ENCODE measurements at regions not wholly inside any gene's neighbourhood (a gene's known extent, or its start where the extent isn't known, plus 50 kb on each side); places are given as distances from the start of the nearest gene placed in this dataset.

GRCh38 chr1:4495809-4496208, 158.6 kb upstream of the AJAP1 start:
- no peak for DNase-seq (ENCODE audit: low read depth, low spot score)

GRCh38 chr1:4500441-4500840, 154.0 kb upstream of the AJAP1 start:
- no peak overlapping the region for H3K4me3 ChIP-seq (ENCODE audit: low read length)
- DNase-seq (ENCODE audit: low read depth, low spot score) = no peak

More at GRCh38 chr1:4495809-4496208, 158.6 kb upstream of the AJAP1 start:
- H3K4me3 ChIP-seq (ENCODE audit: low read length) = no peak overlapping the region

GRCh38 chr1:4506591-4506990, 147.8 kb upstream of the AJAP1 start:
- no peak for DNase-seq (ENCODE audit: low read depth, low spot score)
- H3K4me3 ChIP-seq (ENCODE audit: low read length) = no peak overlapping the region

GRCh38 chr1:4509206-4509605, 145.2 kb upstream of the AJAP1 start:
- no peak for DNase-seq (ENCODE audit: low read depth, low spot score)
- no peak overlapping the region for H3K4me3 ChIP-seq (ENCODE audit: low read length)

DNA sequence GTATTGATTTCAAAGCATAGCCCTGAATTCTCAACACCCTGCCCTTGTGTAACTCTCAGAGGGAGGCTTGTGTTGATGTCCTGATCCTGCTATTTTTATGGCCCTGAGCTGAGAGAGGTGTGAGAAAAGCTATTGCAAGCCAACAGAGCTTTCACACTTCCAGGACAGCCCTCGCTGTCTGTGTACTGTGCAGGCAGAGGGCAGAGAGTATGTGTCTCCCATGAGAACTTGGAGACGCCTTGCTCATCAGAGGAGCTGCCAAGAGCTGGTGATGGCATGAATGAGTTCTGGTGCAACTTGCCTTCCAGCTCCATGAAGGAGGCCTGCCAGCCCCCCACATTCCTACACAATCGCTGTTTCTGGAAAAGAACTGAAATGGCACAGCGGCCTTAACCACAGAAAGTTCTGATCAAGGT, 144.1 kb upstream of the AJAP1 start:
- H3K4me3 ChIP-seq (ENCODE audit: low read length) = no peak overlapping the region
- no peak for DNase-seq (ENCODE audit: low read depth, low spot score)

- DNase-seq (ENCODE audit: low read depth, low spot score) = no peak
These were observed 143.0 kb upstream of the AJAP1 start for GRCh38 chr1:4511374-4511773.

GRCh38 chr1:4512636-4513035, 141.8 kb upstream of the AJAP1 start:
- no peak for DNase-seq (ENCODE audit: low read depth, low spot score)
- no peak overlapping the region for H3K4me3 ChIP-seq (ENCODE audit: low read length)

More at GRCh38 chr1:4511374-4511773, 143.0 kb upstream of the AJAP1 start:
- no peak overlapping the region for H3K4me3 ChIP-seq (ENCODE audit: low read length)

GRCh38 chr1:4513685-4514084, 140.7 kb upstream of the AJAP1 start:
- no peak for DNase-seq (ENCODE audit: low read depth, low spot score)
- no peak overlapping the region for H3K4me3 ChIP-seq (ENCODE audit: low read length)

- DNase-seq (ENCODE audit: low read depth, low spot score) = no peak
- no peak overlapping the region for H3K4me3 ChIP-seq (ENCODE audit: low read length)
These were observed 138.6 kb upstream of the AJAP1 start for GRCh38 chr1:4515727-4516289.

- H3K4me3 ChIP-seq (ENCODE audit: low read length) = no peak overlapping the region
- no peak for DNase-seq (ENCODE audit: low read depth, low spot score)
These were observed 137.8 kb upstream of the AJAP1 start for GRCh38 chr1:4516596-4516995.

GRCh38 chr1:4517186-4517954, 137.0 kb upstream of the AJAP1 start:
- no peak overlapping the region for H3K4me3 ChIP-seq (ENCODE audit: low read length)
- no peak for DNase-seq (ENCODE audit: low read depth, low spot score)

GRCh38 chr1:4518621-4519020, 135.8 kb upstream of the AJAP1 start:
- no peak for DNase-seq (ENCODE audit: low read depth, low spot score)

DNA sequence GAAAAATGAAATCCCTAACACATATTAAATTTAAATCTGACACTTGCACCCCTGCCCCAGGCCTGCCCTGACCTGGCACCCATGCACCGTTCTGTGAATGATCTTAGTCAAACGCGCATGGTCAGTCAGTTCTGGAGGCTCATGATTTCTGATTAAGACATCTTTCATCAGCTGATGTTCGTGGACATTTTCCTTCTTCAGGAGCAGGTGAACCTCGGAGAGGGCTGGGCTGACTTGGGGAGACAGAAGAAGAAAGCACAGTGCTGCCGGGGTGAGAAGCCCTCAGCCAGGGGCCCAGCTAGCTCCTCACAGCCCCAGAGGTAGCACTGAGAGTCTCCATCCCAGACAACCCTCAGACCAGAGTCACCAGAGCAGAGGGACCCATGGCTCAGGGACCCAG, 134.5 kb upstream of the AJAP1 start:
- no peak overlapping the region for H3K4me3 ChIP-seq (ENCODE audit: low read length)
- no peak for DNase-seq (ENCODE audit: low read depth, low spot score)

More at GRCh38 chr1:4518621-4519020, 135.8 kb upstream of the AJAP1 start:
- no peak overlapping the region for H3K4me3 ChIP-seq (ENCODE audit: low read length)

DNA sequence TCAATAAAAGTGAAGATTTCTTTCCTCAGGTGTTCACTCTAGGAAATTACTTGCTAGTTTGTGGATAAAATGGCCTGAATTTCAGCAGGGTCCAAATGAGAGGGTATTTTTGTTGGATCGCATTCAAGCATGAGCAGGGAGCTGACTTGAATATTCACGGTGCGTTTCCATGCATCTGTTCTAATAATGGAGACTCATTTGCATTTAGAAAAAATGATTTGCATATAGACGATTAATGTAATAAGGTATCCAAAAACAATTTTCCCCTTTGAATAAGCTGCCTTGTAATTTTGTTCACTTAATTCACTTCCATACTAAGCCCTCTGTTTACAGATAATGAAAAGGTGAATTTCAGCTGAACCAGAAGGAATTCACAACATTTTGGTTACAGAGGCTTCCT, 130.9 kb upstream of the AJAP1 start:
- no peak overlapping the region for H3K4me3 ChIP-seq (ENCODE audit: low read length)
- DNase-seq (ENCODE audit: low read depth, low spot score) = no peak

GRCh38 chr1:4526747-4527146, 127.7 kb upstream of the AJAP1 start:
- no peak for DNase-seq (ENCODE audit: low read depth, low spot score)
- no peak overlapping the region for H3K4me3 ChIP-seq (ENCODE audit: low read length)

- H3K4me3 ChIP-seq (ENCODE audit: low read length) = no peak overlapping the region
- no peak for DNase-seq (ENCODE audit: low read depth, low spot score)
These were observed 126.6 kb upstream of the AJAP1 start for GRCh38 chr1:4527819-4528218.

- DNase-seq (ENCODE audit: low read depth, low spot score) = no peak
- no peak overlapping the region for H3K4me3 ChIP-seq (ENCODE audit: low read length)
These were observed 125.8 kb upstream of the AJAP1 start for GRCh38 chr1:4528590-4528989.

DNA sequence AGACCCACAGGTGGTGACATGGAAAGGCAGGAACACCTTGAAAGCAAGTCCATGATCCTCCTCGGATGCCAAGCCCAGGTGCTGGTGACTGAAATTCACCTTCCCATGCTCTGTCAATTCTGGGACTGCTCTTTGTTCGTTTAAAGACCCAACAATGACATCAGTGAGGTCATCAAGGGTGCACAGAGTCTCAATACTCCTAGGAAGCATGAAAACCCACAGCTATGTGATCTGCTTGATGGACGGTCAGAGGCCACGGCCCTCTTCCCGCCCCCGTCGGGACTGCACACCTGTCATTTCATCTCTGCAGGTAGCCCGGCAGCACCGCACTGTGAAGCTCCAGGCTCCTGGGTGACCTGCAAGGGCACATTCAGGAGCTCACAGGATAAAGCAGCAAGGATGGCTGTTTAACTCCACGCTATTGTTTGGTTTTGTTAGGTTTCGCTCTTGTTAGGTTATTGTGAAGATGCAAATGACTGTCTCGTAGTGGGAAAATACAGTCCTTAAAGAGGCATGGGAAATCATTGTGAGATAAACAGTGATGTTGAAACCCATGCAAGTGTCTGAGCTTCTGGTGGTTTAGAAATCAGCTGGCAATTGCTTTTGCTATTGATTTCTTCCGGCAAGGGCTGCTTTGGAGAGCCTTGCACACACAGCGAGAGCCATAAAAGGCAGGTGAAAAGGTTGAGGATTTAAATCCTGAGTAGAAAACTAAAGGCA, 124.8 kb upstream of the AJAP1 start:
- DNase-seq (ENCODE audit: low read depth, low spot score) = no peak
- no peak overlapping the region for H3K4me3 ChIP-seq (ENCODE audit: low read length)

- no peak for DNase-seq (ENCODE audit: low read depth, low spot score)
- no peak overlapping the region for H3K4me3 ChIP-seq (ENCODE audit: low read length)
These were observed 124.1 kb upstream of the AJAP1 start for GRCh38 chr1:4530166-4530785.

- no peak overlapping the region for H3K4me3 ChIP-seq (ENCODE audit: low read length)
- no peak for DNase-seq (ENCODE audit: low read depth, low spot score)
These were observed 122.6 kb upstream of the AJAP1 start for GRCh38 chr1:4531842-4532241.
